DND-41 (cell line): ENCODE measurements at regions not wholly inside any gene's neighbourhood (a gene's known extent, or its start where the extent isn't known, plus 50 kb on each side); places are given as distances from the start of the nearest gene placed in this dataset.
"Not testable (repeated sequence)": the region's sequence is repeated elsewhere in the genome, so short reads cannot be mapped to it uniquely, and the experiment has no call there.

ENCODE experiments used
- EZH2 ChIP-seq: IDR thresholded peaks from 3 replicates; pipeline ENCODE4 v1.6.1; 2012; ENCODE audit warnings: borderline replicate concordance, low read depth, mild to moderate bottlenecking, moderate library complexity, low read length, inconsistent platforms; ENCODE audit not compliant: severe bottlenecking
- TF ChIP-seq, protein P1 (sequence below): IDR thresholded peaks from 2 replicates; pipeline ENCODE4 v1.5.1; 2012; ENCODE audit warnings: borderline replicate concordance, low read length, moderate library complexity, mild to moderate bottlenecking; ENCODE audit not compliant: poor library complexity, severe bottlenecking; ENCODE audit errors: extremely low read depth

DNA sequence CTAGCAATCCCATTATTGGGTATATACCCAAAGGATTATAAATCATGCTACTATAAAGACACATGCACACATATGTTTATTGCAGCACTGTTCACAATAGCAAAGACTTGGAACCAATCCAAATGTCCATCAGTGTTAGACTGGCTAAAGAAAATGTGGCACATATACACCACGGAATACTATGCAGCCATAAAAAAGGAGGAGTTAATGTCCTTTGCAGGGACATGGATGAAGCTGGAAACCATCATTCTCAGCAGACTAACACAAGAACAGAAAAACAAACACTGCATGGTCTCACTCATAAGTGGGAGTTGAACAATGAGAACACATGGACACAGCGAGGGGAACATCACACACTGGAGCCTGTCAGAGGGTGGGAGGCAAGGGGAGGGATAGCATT lies 113.4 kb upstream of the HEY2 start:
- TF ChIP-seq EZH2 = not testable (repeated sequence)
- TF ChIP-seq, protein P1, sequence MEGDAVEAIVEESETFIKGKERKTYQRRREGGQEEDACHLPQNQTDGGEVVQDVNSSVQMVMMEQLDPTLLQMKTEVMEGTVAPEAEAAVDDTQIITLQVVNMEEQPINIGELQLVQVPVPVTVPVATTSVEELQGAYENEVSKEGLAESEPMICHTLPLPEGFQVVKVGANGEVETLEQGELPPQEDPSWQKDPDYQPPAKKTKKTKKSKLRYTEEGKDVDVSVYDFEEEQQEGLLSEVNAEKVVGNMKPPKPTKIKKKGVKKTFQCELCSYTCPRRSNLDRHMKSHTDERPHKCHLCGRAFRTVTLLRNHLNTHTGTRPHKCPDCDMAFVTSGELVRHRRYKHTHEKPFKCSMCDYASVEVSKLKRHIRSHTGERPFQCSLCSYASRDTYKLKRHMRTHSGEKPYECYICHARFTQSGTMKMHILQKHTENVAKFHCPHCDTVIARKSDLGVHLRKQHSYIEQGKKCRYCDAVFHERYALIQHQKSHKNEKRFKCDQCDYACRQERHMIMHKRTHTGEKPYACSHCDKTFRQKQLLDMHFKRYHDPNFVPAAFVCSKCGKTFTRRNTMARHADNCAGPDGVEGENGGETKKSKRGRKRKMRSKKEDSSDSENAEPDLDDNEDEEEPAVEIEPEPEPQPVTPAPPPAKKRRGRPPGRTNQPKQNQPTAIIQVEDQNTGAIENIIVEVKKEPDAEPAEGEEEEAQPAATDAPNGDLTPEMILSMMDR = not testable (repeated sequence)
